CD4-positive, alpha-beta T cell treated with Interleukin-6 at 100 ng/mL for 8 hours (primary cell): ENCODE measurements at regions not wholly inside any gene's neighbourhood (a gene's known extent, or its start where the extent isn't known, plus 50 kb on each side); places are given as distances from the start of the nearest gene placed in this dataset.

Source experiments
- DNase-seq: peaks from one replicate; pipeline ENCODE4 v3.0.0-alpha.2; 2020; ENCODE audit warnings: mixed read lengths, low spot score

- DNase-seq: no peak
Measured at GRCh38 chr6:146903451-146903850, 300.8 kb upstream of the STXBP5 start.

GRCh38 chr6:146904596-146904995 is 299.6 kb upstream of the STXBP5 start:
- DNase-seq: no peak

GRCh38 chr6:146905181-146905704 is 299.0 kb upstream of the STXBP5 start:
- DNase-seq: no peak

GRCh38 chr6:146908786-146909185 is 295.4 kb upstream of the STXBP5 start:
- no peak for DNase-seq

- DNase-seq: no peak
Measured at GRCh38 chr6:146909376-146909775, 294.8 kb upstream of the STXBP5 start.

- DNase-seq: no peak
Measured at GRCh38 chr6:146909886-146910285, 294.3 kb upstream of the STXBP5 start.

- no peak for DNase-seq
Measured at GRCh38 chr6:146910611-146911010, 293.6 kb upstream of the STXBP5 start.

GRCh38 chr6:146911635-146912215 is 292.5 kb upstream of the STXBP5 start:
- DNase-seq: no peak

- DNase-seq: no peak
Measured at GRCh38 chr6:146912730-146913685, 291.2 kb upstream of the STXBP5 start.

GRCh38 chr6:146913842-146914488 is 290.3 kb upstream of the STXBP5 start:
- DNase-seq: no peak

- DNase-seq: no peak
Measured at GRCh38 chr6:146914489-146915483, 289.4 kb upstream of the STXBP5 start.

- DNase-seq: no peak
Measured at GRCh38 chr6:146915671-146916127, 288.5 kb upstream of the STXBP5 start.

GRCh38 chr6:146916435-146917025 is 287.7 kb upstream of the STXBP5 start:
- DNase-seq: no peak

- no peak for DNase-seq
Measured at GRCh38 chr6:146917182-146917581, 287.0 kb upstream of the STXBP5 start.

GRCh38 chr6:146917979-146918378 is 286.2 kb upstream of the STXBP5 start:
- no peak for DNase-seq

GRCh38 chr6:146919017-146919416 is 285.2 kb upstream of the STXBP5 start:
- no peak for DNase-seq

GRCh38 chr6:146923205-146923833 is 280.9 kb upstream of the STXBP5 start:
- no peak for DNase-seq

GRCh38 chr6:146925846-146926245 is 278.4 kb upstream of the STXBP5 start:
- no peak for DNase-seq

GRCh38 chr6:146928503-146928902 is 275.7 kb upstream of the STXBP5 start:
- no peak for DNase-seq

- DNase-seq: no peak
Measured at GRCh38 chr6:146931214-146931613, 273.0 kb upstream of the STXBP5 start.
